CD14-positive monocyte (primary cell): ENCODE measurements at regions not wholly inside any gene's neighbourhood (a gene's known extent, or its start where the extent isn't known, plus 50 kb on each side); places are given as distances from the start of the nearest gene placed in this dataset.

Experiments
- DNase-seq, 3 donors: peaks; one replicate each; pipeline ENCODE4 v3.0.0-alpha.2; 2011 to 2022
- H2AFZ ChIP-seq: 2 replicates; pipeline ENCODE4 v1.6.0; 2012; ENCODE audit warnings: mild to moderate bottlenecking, low read depth, low read length, inconsistent platforms; ENCODE audit not compliant: insufficient read depth, poor library complexity, severe bottlenecking
- H3K27ac ChIP-seq, 2 donors: 1 replicate in 1 of 2; 2 replicates in 1 of 2; pipeline ENCODE4 v1.5.1; 2012 to 2013; ENCODE audit warnings: low read length in 2 of 2, control low read depth in 1 of 2, inconsistent platforms in 1 of 2, low read depth in 1 of 2, mild to moderate bottlenecking in 1 of 2
- H3K27me3 ChIP-seq, 2 donors: one replicate each; pipeline versions ENCODE4 v1.6.0 to v1.6.1; 2011 to 2013; ENCODE audit warnings: low read length in 2 of 2; ENCODE audit not compliant: control insufficient read depth in 2 of 2, insufficient read depth in 2 of 2
- H3K36me3 ChIP-seq, 2 donors: replicated peaks in 1 of 2; 1 replicate in 1 of 2; 2 replicates in 1 of 2; pipeline versions ENCODE4 v1.5.1 to v1.6.1; 2012 to 2013; ENCODE audit warnings: low read length in 2 of 2, control low read depth in 1 of 2, inconsistent platforms in 1 of 2, mild to moderate bottlenecking in 1 of 2; ENCODE audit not compliant: insufficient read depth in 2 of 2, control insufficient read depth in 1 of 2
- H3K4me1 ChIP-seq, 2 donors: 1 replicate in 1 of 2; 2 replicates in 1 of 2; pipeline versions ENCODE4 v1.5.1 to v1.6.1; 2012 to 2013; ENCODE audit warnings: low read length in 2 of 2, control low read depth in 1 of 2, inconsistent platforms in 1 of 2, mild to moderate bottlenecking in 1 of 2, moderate library complexity in 1 of 2; ENCODE audit not compliant: insufficient read depth in 2 of 2, control insufficient read depth in 1 of 2
- H3K4me2 ChIP-seq: replicated peaks from 2 replicates; pipeline ENCODE3; 2012; ENCODE audit warnings: low read length, moderate library complexity, mild to moderate bottlenecking; ENCODE audit not compliant: poor library complexity, severe bottlenecking; ENCODE audit errors: extremely low read depth
- H3K4me3 ChIP-seq, 3 experiments: fragments of 200-600 bp in 1 of 3; sonication (generic) in 1 of 3; replicated peaks in 1 of 3; 1 replicate in 2 of 3; 2 replicates in 1 of 3; pipeline ENCODE4 v1.5.1; 2011 to 2013; ENCODE audit warnings: low read length in 3 of 3, mild to moderate bottlenecking in 3 of 3, control low read depth in 2 of 3, low read depth in 2 of 3, inconsistent platforms in 1 of 3, moderate library complexity in 1 of 3
- H3K79me2 ChIP-seq: 2 replicates; pipeline ENCODE4 v1.6.0; 2012; ENCODE audit warnings: mild to moderate bottlenecking, control low read depth, inconsistent platforms, low read length, moderate library complexity; ENCODE audit not compliant: insufficient read depth
- H3K9ac ChIP-seq: 2 replicates; pipeline ENCODE4 v1.6.0; 2017; ENCODE audit warnings: low read length, mild to moderate bottlenecking; ENCODE audit not compliant: insufficient read depth, poor library complexity, severe bottlenecking
- H3K9me3 ChIP-seq, 2 donors: replicated peaks in 1 of 2; 1 replicate in 1 of 2; 2 replicates in 1 of 2; pipeline versions ENCODE4 v1.5.1 to v1.6.1; 2012 to 2013; ENCODE audit warnings: low read length in 2 of 2, control low read depth in 1 of 2; ENCODE audit not compliant: control insufficient read depth in 1 of 2, insufficient read depth in 1 of 2
- H4K20me1 ChIP-seq: 2 replicates; pipeline ENCODE4 v1.6.0; 2012; ENCODE audit warnings: mild to moderate bottlenecking, low read length, control low read depth, moderate library complexity; ENCODE audit not compliant: insufficient read depth
- H3K27ac Mint-ChIP-seq, 7 donors: one replicate each; pipeline ENCODE4 v1.8.0; 2020; ENCODE audit warnings: mild to moderate bottlenecking in 7 of 7, mixed read lengths in 7 of 7, moderate library complexity in 6 of 7, inconsistent platforms in 2 of 7
- H3K27me3 Mint-ChIP-seq, 3 donors: one replicate each; pipeline ENCODE4 v1.8.0; 2021 to 2022; ENCODE audit warnings: low read depth in 3 of 3, mild to moderate bottlenecking in 3 of 3, mixed read lengths in 3 of 3, moderate library complexity in 3 of 3, inconsistent platforms in 1 of 3
- H3K36me3 Mint-ChIP-seq, 2 donors: one replicate each; pipeline ENCODE4 v1.8.0; 2020; ENCODE audit warnings: mixed read lengths in 2 of 2, inconsistent platforms in 1 of 2, mild to moderate bottlenecking in 1 of 2
- H3K4me1 Mint-ChIP-seq: one replicate; pipeline ENCODE4 v1.8.0; 2020; ENCODE audit warnings: mild to moderate bottlenecking, mixed read lengths
- H3K4me3 Mint-ChIP-seq, 2 donors: one replicate each; pipeline ENCODE4 v1.8.0; 2020; ENCODE audit warnings: mild to moderate bottlenecking in 2 of 2, mixed read lengths in 2 of 2, moderate library complexity in 1 of 2
- H3K9me3 Mint-ChIP-seq, 7 donors: one replicate each; pipeline ENCODE4 v1.8.0; 2020 to 2022; ENCODE audit warnings: mixed read lengths in 7 of 7, mild to moderate bottlenecking in 6 of 7, moderate library complexity in 6 of 7, inconsistent platforms in 2 of 7
- CTCF ChIP-seq: fragments of 200-600 bp; IDR thresholded peaks from one replicate; pipeline ENCODE4 v1.8.0; 2022; ENCODE audit warnings: antibody characterized with exemption, mild to moderate bottlenecking
- WGBS: methylation state at CpG from one replicate; pipeline ENCODE4 v1.1.5; 2013; ENCODE audit warnings: missing lambda C conversion rate; ENCODE audit not compliant: insufficient coverage; 5-methylcytosine and 5-hydroxymethylcytosine counted together
- intact Hi-C, 2 donors: fragments of 100-400 bp; cut with micrococcal nuclease; formaldehyde crosslinking; loops; one replicate each; pipeline versions ENCODE4 v1.15.0 to v1.15.1; 2023

DNA sequence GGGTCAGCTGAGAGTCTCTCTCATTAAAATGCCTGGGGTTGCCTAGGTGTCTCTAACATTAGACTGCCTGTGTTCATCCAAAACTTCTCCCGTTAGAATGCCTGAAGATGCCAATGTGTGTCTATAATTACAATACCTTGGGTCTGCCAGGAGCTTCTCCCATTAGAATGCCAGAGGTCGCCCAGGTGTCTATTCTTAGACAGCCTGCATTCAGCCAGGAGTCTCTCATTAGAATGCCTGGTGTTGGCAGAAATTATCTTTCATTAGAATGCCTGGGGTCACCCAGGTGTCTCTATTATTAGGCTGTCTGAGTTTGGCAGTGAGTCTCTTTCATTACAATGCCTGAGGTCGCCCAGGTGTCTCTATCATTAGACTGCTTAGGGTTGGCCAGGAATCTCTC, 1560.2 kb downstream of the UQCRFS1 start:
- TF ChIP-seq CTCF, result no peak
- Mint-ChIP-seq H3K9me3 (peaks cover 23 to 94% (median 80%) of the 10 kb centered on the region in 7 donors), H3K4me3 (no peak overlapping the region), H3K4me1 (no peaks in the 10 kb centered on the region), H3K36me3 (no peaks in the 10 kb centered on the region), H3K27ac (no peak overlapping the region), H3K27me3 (peaks cover 0 to 4% (median 2%) of the 10 kb centered on the region in 3 donors)
- no peaks in the 10 kb centered on the region for H3K4me1 ChIP-seq
- no peak overlapping the region for H3K9ac ChIP-seq
- no peaks in the 10 kb centered on the region for H3K27me3 ChIP-seq
- H2AFZ ChIP-seq, result no peak overlapping the region
- intact Hi-C loops, result no loop called here
- no peaks in the 10 kb centered on the region for H3K79me2 ChIP-seq
- H3K9me3 ChIP-seq, result peaks cover 97 to 99% of the 10 kb centered on the region in 2 donors
- H3K4me2 ChIP-seq, result no peak overlapping the region
- H3K4me3 ChIP-seq, result no peak overlapping the region
- H3K36me3 ChIP-seq, result no peaks in the 10 kb centered on the region
- no peaks in the 10 kb centered on the region for H4K20me1 ChIP-seq
- H3K27ac ChIP-seq, result no peak overlapping the region
- 36% methylated on average over 3 of the region's 3 CpGs for WGBS
- no peak for DNase-seq

- no peak for DNase-seq
- H3K27ac Mint-ChIP-seq, result no peak overlapping the region
- Histone ChIP-seq H3K27ac (no peak overlapping the region), H3K36me3 (no peaks in the 10 kb centered on the region), H3K4me1 (no peaks in the 10 kb centered on the region), H3K9ac (no peak overlapping the region), H3K79me2 (no peaks in the 10 kb centered on the region), H3K4me2 (no peak overlapping the region), H4K20me1 (no peaks in the 10 kb centered on the region), H3K27me3 (no peaks in the 10 kb centered on the region), H3K4me3 (no peak overlapping the region), H2AFZ (no peak overlapping the region), H3K9me3 (peaks cover 97 to 99% of the 10 kb centered on the region in 2 donors)
- peaks cover 0 to 4% (median 2%) of the 10 kb centered on the region in 3 donors for H3K27me3 Mint-ChIP-seq
- H3K4me1 Mint-ChIP-seq, result no peaks in the 10 kb centered on the region
- intact Hi-C loops, result no loop called here
- no peak for TF ChIP-seq CTCF
- no peak overlapping the region for H3K4me3 Mint-ChIP-seq
- WGBS, result 87% methylated on average over 7 of the region's 8 CpGs
- H3K9me3 Mint-ChIP-seq, result peaks cover 21 to 93% (median 81%) of the 10 kb centered on the region in 7 donors
- no peaks in the 10 kb centered on the region for H3K36me3 Mint-ChIP-seq
These were observed 1560.7 kb downstream of the UQCRFS1 start for GRCh38 chr19:27652281-27652680.
